Amniotic epithelial cell (primary cell): ENCODE measurements at regions not wholly inside any gene's neighbourhood (a gene's known extent, or its start where the extent isn't known, plus 50 kb on each side); places are given as distances from the start of the nearest gene placed in this dataset.
"Not testable (repeated sequence)": the region's sequence is repeated elsewhere in the genome, so short reads cannot be mapped to it uniquely, and the experiment has no call there.

Experiments used
- DNase-seq: peaks from one replicate; pipeline ENCODE4 v3.0.0-alpha.2; 2010; ENCODE audit warnings: low read depth

GRCh38 chr4:45482346-45482745, 641.5 kb downstream of the GABRG1 start:
- no peak for DNase-seq

GRCh38 chr4:45477311-45477733, 646.5 kb downstream of the GABRG1 start:
- no peak for DNase-seq

- no peak for DNase-seq
Measured at GRCh38 chr4:45475548-45475947, 648.3 kb downstream of the GABRG1 start.

- no peak for DNase-seq
Measured at GRCh38 chr4:45472490-45472889, 651.4 kb downstream of the GABRG1 start.

- DNase-seq: no peak
Measured at GRCh38 chr4:45471335-45471734, 652.5 kb downstream of the GABRG1 start.

GRCh38 chr4:45467157-45467556, 656.7 kb downstream of the GABRG1 start:
- no peak for DNase-seq

GRCh38 chr4:45460157-45460556, 663.7 kb downstream of the GABRG1 start:
- DNase-seq: not testable (repeated sequence)

GRCh38 chr4:45455217-45455616, 668.6 kb downstream of the GABRG1 start:
- no peak for DNase-seq

GRCh38 chr4:45453258-45453853, 670.5 kb downstream of the GABRG1 start:
- DNase-seq: no peak

- no peak for DNase-seq
Measured at GRCh38 chr4:45442466-45442865, 681.4 kb downstream of the GABRG1 start.

GRCh38 chr4:45438047-45438446, 685.8 kb downstream of the GABRG1 start:
- DNase-seq: no peak

GRCh38 chr4:45437381-45437780, 686.5 kb downstream of the GABRG1 start:
- no peak for DNase-seq

- DNase-seq: no peak
Measured at GRCh38 chr4:45425135-45425534, 698.7 kb downstream of the GABRG1 start.

GRCh38 chr4:45423896-45424295, 697.5 kb upstream of the GNPDA2 start:
- DNase-seq: no peak

GRCh38 chr4:45420091-45420674, 693.8 kb upstream of the GNPDA2 start:
- not testable (repeated sequence) for DNase-seq

GRCh38 chr4:45410701-45411210, 684.4 kb upstream of the GNPDA2 start:
- no peak for DNase-seq

GRCh38 chr4:45409536-45409935, 683.2 kb upstream of the GNPDA2 start:
- DNase-seq: no peak

GRCh38 chr4:45408996-45409395, 682.6 kb upstream of the GNPDA2 start:
- DNase-seq: no peak

- no peak for DNase-seq
Measured at GRCh38 chr4:45399116-45399515, 672.8 kb upstream of the GNPDA2 start.

- DNase-seq: no peak
Measured at GRCh38 chr4:45385306-45385705, 659.0 kb upstream of the GNPDA2 start.

- no peak for DNase-seq
Measured at GRCh38 chr4:45370408-45370807, 644.1 kb upstream of the GNPDA2 start.

GRCh38 chr4:45368832-45369231, 642.5 kb upstream of the GNPDA2 start:
- DNase-seq: no peak

- DNase-seq: no peak
Measured at GRCh38 chr4:45363931-45364330, 637.6 kb upstream of the GNPDA2 start.
